Left ventricle myocardium inferior (tissue), 1 donor: ENCODE measurements at regions not wholly inside any gene's neighbourhood (a gene's known extent, or its start where the extent isn't known, plus 50 kb on each side); places are given as distances from the start of the nearest gene placed in this dataset.
A peak's percentile ranks its signal among the peaks of the same experiment; 100 is the strongest.
"Not testable (repeated sequence)": the region's sequence is repeated elsewhere in the genome, so short reads cannot be mapped to it uniquely, and the experiment has no call there.

Source experiments
- DNase-seq: peaks from one replicate; pipeline ENCODE4 v3.0.0-alpha.2; 2020
- H3K27ac ChIP-seq: fragments of 200-600 bp; replicated peaks from 2 replicates; pipeline ENCODE4 v1.8.0; 2021
- H3K27me3 ChIP-seq: fragments of 200-600 bp; 2 replicates; pipeline ENCODE4 v1.8.0; 2021; ENCODE audit warnings: low read depth
- H3K36me3 ChIP-seq: fragments of 200-600 bp; 2 replicates; pipeline ENCODE4 v1.8.0; 2021
- H3K4me1 ChIP-seq: fragments of 200-600 bp; 2 replicates; pipeline ENCODE4 v1.8.0; 2021
- H3K4me3 ChIP-seq: fragments of 200-600 bp; 2 replicates; pipeline ENCODE4 v1.8.0; 2021; ENCODE audit warnings: mild to moderate bottlenecking, moderate library complexity
- H3K9me3 ChIP-seq: fragments of 200-600 bp; replicated peaks from 2 replicates; pipeline ENCODE4 v1.8.0; 2021
- intact Hi-C: fragments of 100-400 bp; cut with micrococcal nuclease; formaldehyde crosslinking; loops from one replicate; pipeline ENCODE4 v1.11.0; 2022
- TF ChIP-seq, protein P1 (sequence below): fragments of 200-600 bp; IDR thresholded peaks from 2 replicates; pipeline ENCODE4 v1.8.0; 2021; ENCODE audit warnings: antibody characterized with exemption, mild to moderate bottlenecking, borderline replicate concordance
- donor health status: DM: no; HTN: yes; CAD: no; lungs with severe emphysema.

DNA sequence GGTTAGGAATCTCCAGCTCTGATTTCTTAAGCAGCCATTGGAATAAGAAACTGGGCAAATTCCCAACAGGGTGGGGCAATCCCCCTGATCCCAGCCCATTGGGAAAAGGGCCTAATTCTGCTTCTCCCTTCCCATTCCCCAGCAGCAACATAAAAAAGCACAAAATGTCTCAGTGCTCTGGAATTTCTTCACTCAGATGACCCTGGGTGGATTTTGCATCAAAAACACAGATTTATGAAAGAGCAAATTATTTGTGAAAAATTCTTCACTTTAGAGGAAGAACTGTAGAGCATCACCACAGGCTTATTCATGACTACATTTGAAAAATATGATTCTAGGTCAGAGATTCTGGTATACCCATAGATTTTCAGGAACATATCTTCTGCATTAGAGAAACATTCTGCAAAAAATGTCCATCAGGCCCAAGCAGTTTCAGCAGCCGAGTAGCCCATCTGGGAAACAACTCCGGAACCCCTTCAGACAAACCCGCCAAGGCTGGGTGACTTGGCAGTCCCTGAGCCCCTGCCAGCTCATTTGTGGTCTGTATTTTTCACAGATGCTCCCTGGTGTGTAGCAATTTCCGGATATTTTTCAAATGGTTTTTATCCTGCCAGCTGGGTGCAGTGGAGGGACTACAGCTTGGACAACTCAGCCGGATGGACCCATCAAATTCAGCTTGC, 102.1 kb upstream of the RANBP3L start:
- TF ChIP-seq, protein P1, sequence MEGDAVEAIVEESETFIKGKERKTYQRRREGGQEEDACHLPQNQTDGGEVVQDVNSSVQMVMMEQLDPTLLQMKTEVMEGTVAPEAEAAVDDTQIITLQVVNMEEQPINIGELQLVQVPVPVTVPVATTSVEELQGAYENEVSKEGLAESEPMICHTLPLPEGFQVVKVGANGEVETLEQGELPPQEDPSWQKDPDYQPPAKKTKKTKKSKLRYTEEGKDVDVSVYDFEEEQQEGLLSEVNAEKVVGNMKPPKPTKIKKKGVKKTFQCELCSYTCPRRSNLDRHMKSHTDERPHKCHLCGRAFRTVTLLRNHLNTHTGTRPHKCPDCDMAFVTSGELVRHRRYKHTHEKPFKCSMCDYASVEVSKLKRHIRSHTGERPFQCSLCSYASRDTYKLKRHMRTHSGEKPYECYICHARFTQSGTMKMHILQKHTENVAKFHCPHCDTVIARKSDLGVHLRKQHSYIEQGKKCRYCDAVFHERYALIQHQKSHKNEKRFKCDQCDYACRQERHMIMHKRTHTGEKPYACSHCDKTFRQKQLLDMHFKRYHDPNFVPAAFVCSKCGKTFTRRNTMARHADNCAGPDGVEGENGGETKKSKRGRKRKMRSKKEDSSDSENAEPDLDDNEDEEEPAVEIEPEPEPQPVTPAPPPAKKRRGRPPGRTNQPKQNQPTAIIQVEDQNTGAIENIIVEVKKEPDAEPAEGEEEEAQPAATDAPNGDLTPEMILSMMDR = no peak
- peak; percentile 28 for DNase-seq
- intact Hi-C loops = no loop called here

DNA sequence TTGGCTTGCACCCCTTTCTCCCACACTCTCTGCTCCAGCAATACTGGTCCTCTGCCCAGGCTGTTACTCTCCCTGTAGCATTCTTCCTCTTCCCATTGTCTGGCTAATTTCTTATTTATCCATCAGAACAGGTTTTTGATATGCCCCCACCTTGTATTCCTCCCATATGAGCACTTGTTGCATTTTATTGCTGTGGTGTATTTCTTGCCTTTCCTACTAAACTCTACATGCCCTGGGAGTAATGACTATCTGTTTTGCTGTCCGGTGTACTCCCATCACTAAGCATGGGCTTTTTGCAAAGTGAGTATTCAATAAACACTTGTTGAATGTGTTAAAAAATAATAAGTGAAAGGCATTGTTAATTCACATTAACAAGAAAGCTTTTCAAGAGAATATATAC, 104.3 kb upstream of the RANBP3L start:
- no peak for DNase-seq
- TF ChIP-seq, protein P1 = no peak
- H3K4me1 ChIP-seq = no peaks in the 10 kb centered on the region

More for the DNA sequence above, 102.1 kb upstream of the RANBP3L start:
- no peaks in the 10 kb centered on the region for H3K27me3 ChIP-seq
- no peaks in the 10 kb centered on the region for H3K4me1 ChIP-seq
- H3K36me3 ChIP-seq = no peaks in the 10 kb centered on the region
- H3K27ac ChIP-seq = peak overlapping the region; percentile 55
- no peaks in the 10 kb centered on the region for H3K9me3 ChIP-seq
- H3K4me3 ChIP-seq = no peak overlapping the region

DNA sequence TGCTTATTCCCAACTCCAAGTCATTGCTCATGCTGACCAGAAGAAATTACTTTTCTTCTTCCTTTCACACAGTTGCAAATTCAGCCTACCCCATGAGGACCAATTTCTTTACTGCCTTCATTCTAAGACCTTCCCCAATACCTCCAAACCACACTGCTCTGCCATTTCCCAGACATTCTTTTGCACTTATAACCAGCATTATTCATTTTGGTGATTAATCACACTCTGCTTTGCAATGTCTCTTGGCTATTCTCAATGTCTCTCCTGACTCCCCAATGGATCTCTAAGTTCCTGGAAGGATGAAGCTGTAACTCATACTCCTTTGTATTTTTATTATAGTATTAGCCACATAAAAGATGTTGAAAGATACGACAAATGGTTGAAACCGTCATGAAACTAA, 105.7 kb upstream of the RANBP3L start:
- TF ChIP-seq, protein P1 = no peak
- H3K9me3 ChIP-seq = peaks cover 4% of the 10 kb centered on the region
- no peak overlapping the region for H3K4me3 ChIP-seq
- no peaks in the 10 kb centered on the region for H3K4me1 ChIP-seq
- H3K36me3 ChIP-seq = no peaks in the 10 kb centered on the region
- intact Hi-C loops = no loop called here
- H3K27ac ChIP-seq = no peak overlapping the region
- DNase-seq = no peak
- H3K27me3 ChIP-seq = no peaks in the 10 kb centered on the region

More for the DNA sequence above, 104.3 kb upstream of the RANBP3L start:
- intact Hi-C loops = no loop called here
- no peak overlapping the region for H3K27ac ChIP-seq
- no peaks in the 10 kb centered on the region for H3K27me3 ChIP-seq
- H3K9me3 ChIP-seq = peaks cover 4% of the 10 kb centered on the region
- H3K36me3 ChIP-seq = no peaks in the 10 kb centered on the region
- H3K4me3 ChIP-seq = no peak overlapping the region

DNA sequence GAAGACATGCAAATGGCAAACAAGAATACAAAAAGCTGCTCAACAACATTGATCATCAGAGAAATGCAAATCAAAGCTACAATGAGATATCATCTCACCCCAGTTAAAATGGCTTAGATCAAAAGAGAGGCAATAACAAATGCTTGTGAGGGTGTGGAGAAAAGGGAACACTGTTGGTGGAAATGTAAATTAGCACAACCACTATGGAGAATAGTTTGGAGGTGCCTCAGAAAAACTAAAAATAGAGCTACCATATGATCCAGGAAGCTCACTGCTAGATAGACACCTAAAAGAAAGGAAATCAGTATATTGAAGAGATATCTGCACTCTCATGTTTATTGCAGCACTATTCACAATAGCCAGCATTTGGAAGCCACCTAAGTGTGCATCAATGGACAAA, 108.0 kb upstream of the RANBP3L start:
- H3K4me1 ChIP-seq, H3K4me3 ChIP-seq, H3K27ac ChIP-seq, DNase-seq, H3K27me3 ChIP-seq, H3K9me3 ChIP-seq, H3K36me3 ChIP-seq: not testable (repeated sequence)
- intact Hi-C loops = loop anchor here (5.0 kb wide), 1 partner anchor 288 kb away; no protein-coding TSS in a partner anchor

DNA sequence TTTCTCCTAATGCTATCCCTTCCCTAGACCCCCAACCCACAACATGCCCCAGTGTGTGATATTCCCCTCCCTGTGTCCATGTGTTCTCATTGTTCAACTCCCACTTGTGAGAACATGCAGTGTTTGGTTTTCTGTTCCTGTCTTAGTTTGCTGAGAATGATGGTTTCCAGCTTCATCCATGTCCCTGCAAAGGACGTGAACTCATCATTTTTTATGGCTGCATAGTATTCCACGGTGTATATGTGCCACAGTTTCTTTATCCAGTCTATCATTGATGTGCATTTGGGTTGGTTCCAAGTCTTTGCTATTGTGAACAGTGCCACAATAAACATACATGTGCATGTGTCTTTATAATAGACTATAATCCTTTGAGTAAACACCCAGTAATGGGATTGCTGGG, 109.0 kb upstream of the RANBP3L start:
- H3K4me3 ChIP-seq, H3K36me3 ChIP-seq, H3K9me3 ChIP-seq, H3K27ac ChIP-seq, H3K4me1 ChIP-seq, H3K27me3 ChIP-seq, DNase-seq: not testable (repeated sequence)
- intact Hi-C loops = loop anchor here (5.0 kb wide), 1 partner anchor 287 kb away; no protein-coding TSS in a partner anchor

DNA sequence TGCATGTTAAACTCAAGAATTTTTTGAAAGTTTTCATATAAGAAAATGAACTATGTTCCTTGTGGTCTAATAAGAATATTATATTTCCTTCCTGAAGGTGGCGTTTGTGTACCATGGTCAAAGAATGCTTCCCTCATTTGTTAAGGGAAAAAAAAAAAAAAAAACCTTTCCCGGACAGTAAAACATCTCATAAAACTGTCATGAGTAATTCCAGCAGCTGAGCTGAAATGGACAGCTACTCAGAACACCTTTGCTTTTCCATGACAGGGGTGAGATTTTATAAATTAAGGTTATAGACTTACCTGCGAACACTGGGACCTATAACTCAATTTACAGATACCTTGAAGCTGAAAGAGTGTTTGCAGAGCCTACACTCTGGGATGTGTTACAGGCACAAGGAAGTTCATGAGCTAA, 113.2 kb upstream of the RANBP3L start:
- no peaks in the 10 kb centered on the region for H3K27me3 ChIP-seq
- H3K9me3 ChIP-seq = peaks cover 4% of the 10 kb centered on the region
- peak overlapping the region; percentile 19 for H3K27ac ChIP-seq
- H3K36me3 ChIP-seq = no peaks in the 10 kb centered on the region
- DNase-seq = no peak
- no peak overlapping the region for H3K4me3 ChIP-seq
- H3K4me1 ChIP-seq = peaks cover 14% of the 10 kb centered on the region
- TF ChIP-seq, protein P1 = peak; percentile 65
- intact Hi-C loops = loop anchor here (5.0 kb wide), 1 partner anchor 282 kb away; no protein-coding TSS in a partner anchor
